ENCODE measurements at regions not wholly inside any gene's neighbourhood (a gene's known extent, or its start where the extent isn't known, plus 50 kb on each side); places are given as distances from the start of the nearest gene placed in this dataset.
"Not testable (repeated sequence)": the region's sequence is repeated elsewhere in the genome, so short reads cannot be mapped to it uniquely, and the experiment has no call there.

- peak; percentile 54 for DNase-seq (ENCODE audit: low spot score)
Observed at GRCh38 chr6:100099189-100100074, 105.4 kb upstream of the MCHR2 start.

- DNase-seq (ENCODE audit: low spot score), result no peak
Observed at GRCh38 chr6:100096936-100097335, 102.9 kb upstream of the MCHR2 start.

- DNase-seq (ENCODE audit: low spot score), result no peak
Observed at GRCh38 chr6:100096341-100096740, 102.3 kb upstream of the MCHR2 start.

- DNase-seq (ENCODE audit: low spot score), result no peak
Observed at GRCh38 chr6:100093405-100093804, 99.4 kb upstream of the MCHR2 start.

GRCh38 chr6:100088009-100088408 lies 94.0 kb upstream of the MCHR2 start:
- DNase-seq (ENCODE audit: low spot score), result no peak

- no peak for DNase-seq (ENCODE audit: low spot score)
Observed at GRCh38 chr6:100084991-100085364, 91.0 kb upstream of the MCHR2 start.

- no peak for DNase-seq (ENCODE audit: low spot score)
Observed at GRCh38 chr6:100084316-100084990, 90.4 kb upstream of the MCHR2 start.

GRCh38 chr6:100078509-100078908 lies 84.5 kb upstream of the MCHR2 start:
- DNase-seq (ENCODE audit: low spot score), result peak; percentile 76

GRCh38 chr6:100065348-100065747 lies 71.3 kb upstream of the MCHR2 start:
- DNase-seq (ENCODE audit: low spot score), result no peak

GRCh38 chr6:100062621-100063020 lies 68.6 kb upstream of the MCHR2 start:
- no peak for DNase-seq (ENCODE audit: low spot score)

- DNase-seq (ENCODE audit: low spot score), result no peak
Observed at GRCh38 chr6:100057941-100058340, 63.9 kb upstream of the MCHR2 start.

- DNase-seq (ENCODE audit: low spot score), result no peak
Observed at GRCh38 chr6:100050550-100050949, 56.5 kb upstream of the MCHR2 start.

- DNase-seq (ENCODE audit: low spot score), result not testable (repeated sequence)
Observed at GRCh38 chr6:100043961-100044360, 49.9 kb upstream of the MCHR2 start.

Measured in HT-29 (cell line).